Spleen (tissue), 7 donors: ENCODE measurements at regions not wholly inside any gene's neighbourhood (a gene's known extent, or its start where the extent isn't known, plus 50 kb on each side); places are given as distances from the start of the nearest gene placed in this dataset.

Source experiments
- CTCF ChIP-seq, 11 experiments: fragments of 200-600 bp in 7 of 11; fragments of 450-650 bp in 4 of 11; sonication (generic) in 4 of 11; IDR thresholded peaks in 8 of 11; conservative IDR thresholded peaks in 3 of 11; 1 replicate in 7 of 11; 2 replicates in 4 of 11; pipeline versions ENCODE4 v1.4.0 to v1.8.0; 2016 to 2021; ENCODE audit warnings: antibody characterized with exemption in 11 of 11, inconsistent platforms in 4 of 11, mild to moderate bottlenecking in 1 of 11
- POLR2A ChIP-seq, 3 donors: fragments of 450-650 bp; IDR thresholded peaks; one replicate each; pipeline ENCODE4 v1.5.1; 2017; ENCODE audit warnings: antibody characterized with exemption in 3 of 3, mild to moderate bottlenecking in 1 of 3
- POLR2AphosphoS5 ChIP-seq, 3 donors: sonication (generic); formaldehyde crosslinking; IDR thresholded peaks; one replicate each; pipeline ENCODE4 v1.5.1; 2017; ENCODE audit warnings: antibody characterized with exemption in 3 of 3
- donor health status: DM: no; HTN: no; CAD: no; lungs with moderate emphysema.
- donor health status: DM: no; HTN: no; CAD: no.
- donor health status: DM: no; HTN: no; CAD: no.

GRCh38 chr9:118529624-118530214 lies 825.5 kb downstream of the TLR4 start:
- TF ChIP-seq POLR2AphosphoS5 (IDR thresholded peaks at IDR 0.05) (no peak), CTCF (IDR thresholded peaks at IDR 0.05 in 8 of 11, conservative IDR thresholded peaks at IDR 0.05 in 3 of 11) (no peak), POLR2A (IDR thresholded peaks at IDR 0.05) (no peak)
